NT2/D1 (cell line): ENCODE measurements at regions not wholly inside any gene's neighbourhood (a gene's known extent, or its start where the extent isn't known, plus 50 kb on each side); places are given as distances from the start of the nearest gene placed in this dataset.

ENCODE experiments used
- DNase-seq: peaks from one replicate; pipeline ENCODE4 v3.0.0-alpha.2; 2011; ENCODE audit warnings: low read depth, low spot score
- H3K27me3 ChIP-seq: 2 replicates; pipeline ENCODE4 v1.6.0; 2011; ENCODE audit warnings: mild to moderate bottlenecking; ENCODE audit not compliant: insufficient read length, insufficient read depth
- H3K36me3 ChIP-seq: 2 replicates; pipeline ENCODE4 v1.6.1; 2011; ENCODE audit warnings: mild to moderate bottlenecking, low read length, mixed read lengths; ENCODE audit not compliant: insufficient read depth, insufficient read length
- H3K4me1 ChIP-seq: 2 replicates; pipeline ENCODE4 v1.5.1; 2011; ENCODE audit not compliant: insufficient read depth, insufficient read length
- H3K4me3 ChIP-seq: 2 replicates; pipeline ENCODE4 v1.5.1; 2011; ENCODE audit warnings: low read depth; ENCODE audit not compliant: insufficient read length
- H3K9ac ChIP-seq: 2 replicates; pipeline ENCODE4 v1.6.0; 2011; ENCODE audit warnings: low read depth; ENCODE audit not compliant: insufficient read length
- H3K9me3 ChIP-seq: 2 replicates; pipeline ENCODE4 v1.5.1; 2011; ENCODE audit warnings: mild to moderate bottlenecking, low read length; ENCODE audit not compliant: insufficient read depth
- SUZ12 ChIP-seq: IDR thresholded peaks from 2 replicates; pipeline ENCODE4 v1.6.1; 2011; ENCODE audit not compliant: insufficient read length, insufficient read depth; ENCODE audit errors: extremely low read depth
- YY1 ChIP-seq: IDR thresholded peaks from 2 replicates; pipeline ENCODE4 v1.6.1; 2011; ENCODE audit not compliant: insufficient read length, insufficient read depth
- ZNF274 ChIP-seq: IDR thresholded peaks from 2 replicates; pipeline ENCODE4 v1.6.1; 2011; ENCODE audit warnings: mild to moderate bottlenecking, low read depth, low read length

GRCh38 chr10:3574451-3574850, 210.6 kb downstream of the KLF6 start:
- no peak overlapping the region for H3K4me3 ChIP-seq

GRCh38 chr10:3573498-3573897, 211.5 kb downstream of the KLF6 start:
- Histone ChIP-seq H3K9me3 (no peaks in the 10 kb centered on the region), H3K4me3 (no peak overlapping the region), H3K27me3 (no peaks in the 10 kb centered on the region), H3K4me1 (no peaks in the 10 kb centered on the region), H3K36me3 (no peaks in the 10 kb centered on the region), H3K9ac (no peak overlapping the region)
- DNase-seq = no peak
- TF ChIP-seq YY1 (no peak), ZNF274 (no peak), SUZ12 (no peak)

More at GRCh38 chr10:3574451-3574850, 210.6 kb downstream of the KLF6 start:
- Histone ChIP-seq H3K9me3 (no peaks in the 10 kb centered on the region), H3K36me3 (no peaks in the 10 kb centered on the region), H3K4me1 (no peaks in the 10 kb centered on the region), H3K9ac (no peak overlapping the region), H3K27me3 (no peaks in the 10 kb centered on the region)
- no peak for DNase-seq
- TF ChIP-seq ZNF274 (no peak), YY1 (no peak), SUZ12 (no peak)

- no peak overlapping the region for H3K4me3 ChIP-seq
- no peak for DNase-seq
- H3K4me1 ChIP-seq = no peaks in the 10 kb centered on the region
- no peaks in the 10 kb centered on the region for H3K27me3 ChIP-seq
- no peaks in the 10 kb centered on the region for H3K9me3 ChIP-seq
- TF ChIP-seq SUZ12 (no peak), YY1 (no peak), ZNF274 (no peak)
- H3K36me3 ChIP-seq = no peaks in the 10 kb centered on the region
- no peak overlapping the region for H3K9ac ChIP-seq
Observed at GRCh38 chr10:3571310-3571825, 213.6 kb downstream of the KLF6 start.

- H3K4me1 ChIP-seq = no peaks in the 10 kb centered on the region
- H3K9me3 ChIP-seq = peaks cover 3% of the 10 kb centered on the region; the same call in 1 of the 2 replicates
- H3K27me3 ChIP-seq = no peaks in the 10 kb centered on the region
Observed at GRCh38 chr10:3570855-3571266, 214.1 kb downstream of the KLF6 start.

GRCh38 chr10:3570131-3570729, 214.8 kb downstream of the KLF6 start:
- Histone ChIP-seq H3K9ac (no peak overlapping the region), H3K4me1 (no peaks in the 10 kb centered on the region)
- no peak for DNase-seq

More at GRCh38 chr10:3570855-3571266, 214.1 kb downstream of the KLF6 start:
- no peaks in the 10 kb centered on the region for H3K36me3 ChIP-seq
- TF ChIP-seq ZNF274 (no peak), SUZ12 (no peak), YY1 (no peak)
- H3K9ac ChIP-seq = no peak overlapping the region
- H3K4me3 ChIP-seq = no peak overlapping the region
- no peak for DNase-seq

GRCh38 chr10:3568983-3569382, 216.0 kb downstream of the KLF6 start:
- Histone ChIP-seq H3K4me3 (no peak overlapping the region), H3K9ac (no peak overlapping the region), H3K9me3 (peaks cover 7% of the 10 kb centered on the region; the same call in 1 of the 2 replicates), H3K27me3 (no peaks in the 10 kb centered on the region), H3K4me1 (no peaks in the 10 kb centered on the region), H3K36me3 (no peaks in the 10 kb centered on the region)
- TF ChIP-seq SUZ12 (no peak), YY1 (no peak), ZNF274 (no peak)
- no peak for DNase-seq

More at GRCh38 chr10:3570131-3570729, 214.8 kb downstream of the KLF6 start:
- TF ChIP-seq SUZ12 = no peak
- TF ChIP-seq YY1 = no peak
- TF ChIP-seq ZNF274 = no peak
- no peak overlapping the region for H3K4me3 ChIP-seq
- no peaks in the 10 kb centered on the region for H3K36me3 ChIP-seq
- no peaks in the 10 kb centered on the region for H3K27me3 ChIP-seq
- H3K9me3 ChIP-seq = peaks cover 7% of the 10 kb centered on the region; the same call in 1 of the 2 replicates

- Histone ChIP-seq H3K4me3 (no peak overlapping the region), H3K9ac (no peak overlapping the region), H3K9me3 (peaks cover 7% of the 10 kb centered on the region; the same call in 1 of the 2 replicates), H3K27me3 (no peaks in the 10 kb centered on the region), H3K36me3 (no peaks in the 10 kb centered on the region), H3K4me1 (no peaks in the 10 kb centered on the region)
- no peak for DNase-seq
- TF ChIP-seq ZNF274 (no peak), YY1 (no peak), SUZ12 (no peak)
Observed at GRCh38 chr10:3568392-3568791, 216.6 kb downstream of the KLF6 start.
